MV-4-11 (cell line): ENCODE measurements at regions not wholly inside any gene's neighbourhood (a gene's known extent, or its start where the extent isn't known, plus 50 kb on each side); places are given as distances from the start of the nearest gene placed in this dataset.

Source experiments
- DNase-seq: peaks from one replicate; lab custom pipeline; 2025; lab: John Stamatoyannopoulos, UW

DNA sequence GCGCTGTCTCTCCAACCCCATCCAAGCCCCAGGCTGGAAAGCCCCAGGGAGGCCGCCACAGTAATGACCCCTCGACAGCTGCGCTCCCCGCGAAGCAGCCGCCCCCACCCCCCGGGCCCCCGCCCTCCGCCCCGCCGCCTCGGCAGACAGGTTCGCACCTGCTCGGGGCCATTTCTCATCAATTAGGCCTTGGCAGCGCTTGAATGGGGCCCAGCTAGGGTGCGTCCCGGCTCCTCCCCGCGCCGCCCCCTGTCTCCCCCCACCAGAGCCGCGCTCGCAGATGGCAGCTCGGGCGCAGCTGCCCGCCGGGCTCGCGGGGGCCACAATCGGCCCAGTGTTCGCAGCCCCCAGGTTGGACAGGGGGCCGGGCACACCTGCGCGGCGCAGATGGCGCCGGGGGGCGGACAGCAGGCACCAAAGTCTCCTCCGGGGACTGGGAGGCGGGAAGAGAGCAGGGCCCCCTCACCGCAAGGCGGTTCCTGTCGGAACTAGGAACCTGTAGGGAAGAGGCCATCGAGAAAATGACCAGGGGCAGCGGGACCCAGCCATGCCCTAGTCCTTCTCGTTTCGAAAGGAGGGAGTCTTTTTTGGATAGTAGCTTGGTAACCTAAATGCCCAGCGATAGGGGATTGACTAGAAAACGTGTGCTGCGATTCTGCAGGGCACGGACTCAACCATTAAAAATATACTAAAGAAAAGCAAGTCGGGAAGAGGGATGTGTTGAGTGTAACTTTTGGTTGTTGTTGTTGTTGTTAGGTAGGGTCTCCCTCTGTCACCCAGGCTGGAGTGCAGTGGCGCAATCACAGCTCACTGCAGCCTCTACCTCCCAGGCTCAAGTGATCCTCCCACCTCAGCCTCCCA is 83.2 kb upstream of the EYA2 start:
- no peak for DNase-seq

GRCh38 chr20:46814366-46815232 is 80.0 kb upstream of the EYA2 start:
- no peak for DNase-seq

GRCh38 chr20:46816097-46816496 is 78.5 kb upstream of the EYA2 start:
- no peak for DNase-seq

DNA sequence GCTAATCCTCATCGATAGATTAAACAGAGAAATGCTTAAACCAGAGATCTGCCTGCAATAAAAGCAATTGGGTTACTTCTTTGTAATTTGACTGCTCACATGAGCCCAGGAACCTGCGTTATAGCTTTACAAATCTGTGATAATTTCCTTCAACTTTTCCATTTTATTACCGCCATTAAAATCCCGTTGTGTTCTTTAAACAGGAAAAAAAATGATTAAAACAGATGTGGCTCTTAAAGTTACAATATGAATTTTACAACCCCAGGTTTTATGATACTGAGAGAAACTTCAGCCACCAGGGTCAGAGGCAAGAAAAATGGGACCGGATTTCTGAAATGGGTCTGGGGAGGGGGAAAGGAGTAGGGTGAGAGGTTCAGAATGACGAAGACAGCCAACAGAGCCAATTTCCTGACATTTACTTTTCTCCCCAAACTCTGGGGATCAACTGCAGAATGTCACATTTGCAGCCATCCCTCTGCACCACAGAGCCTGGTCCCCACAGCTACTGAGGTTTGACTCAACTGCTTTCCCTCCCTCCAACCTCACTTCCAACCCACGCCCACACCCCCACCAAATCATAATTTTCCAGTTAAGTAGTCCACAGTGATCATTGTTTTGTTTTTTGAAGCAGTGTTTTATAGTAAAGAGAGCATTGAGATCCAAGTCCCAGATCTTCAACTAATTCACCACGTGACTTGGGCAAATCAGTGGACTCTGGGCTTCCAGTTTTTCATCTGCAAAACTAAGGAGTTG is 77.6 kb upstream of the EYA2 start:
- no peak for DNase-seq

- DNase-seq: no peak
Observed at GRCh38 chr20:46820682-46821081, 74.0 kb upstream of the EYA2 start.

DNA sequence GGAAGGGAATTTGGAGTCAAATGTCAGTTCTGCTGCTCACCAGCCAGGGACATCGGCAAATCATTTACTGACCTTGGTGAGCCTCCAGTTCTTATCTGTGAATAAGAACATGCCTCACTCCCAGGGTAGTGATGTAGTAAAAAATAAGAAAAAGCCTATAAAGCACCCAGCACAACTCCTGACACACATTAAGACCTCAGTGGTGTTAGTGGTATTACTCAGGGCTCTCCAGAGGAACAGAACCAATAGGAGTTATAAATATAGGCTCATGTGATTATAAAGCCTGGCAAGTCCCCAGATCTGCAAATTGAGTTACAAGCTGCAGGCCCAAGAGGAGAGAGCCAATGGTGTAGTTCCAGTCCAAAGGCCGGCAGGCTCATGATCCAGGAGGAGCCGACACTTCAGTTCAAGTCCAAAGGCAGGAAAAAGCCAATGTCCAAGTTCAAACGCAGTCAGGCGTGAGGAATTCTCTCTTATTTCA is 71.3 kb upstream of the EYA2 start:
- DNase-seq: no peak

DNA sequence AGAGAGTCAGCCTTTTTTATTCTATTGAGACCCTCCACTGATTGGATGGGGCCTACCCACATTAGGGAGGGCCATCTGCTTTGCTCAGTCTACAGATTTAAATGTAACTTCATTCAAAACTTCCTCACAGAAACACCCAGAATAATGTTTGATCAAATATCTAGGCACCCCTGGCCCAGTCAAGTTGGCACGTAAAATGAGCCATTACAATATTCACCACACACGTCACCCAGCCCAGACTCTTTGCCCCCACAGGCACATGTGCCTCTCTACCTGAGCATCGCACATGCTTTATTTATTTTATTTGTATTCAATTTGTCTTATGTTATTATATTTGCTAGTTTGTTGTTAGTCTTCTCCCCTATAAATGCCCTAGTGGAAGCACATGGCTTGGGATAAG is 70.9 kb upstream of the EYA2 start:
- DNase-seq: no peak

DNA sequence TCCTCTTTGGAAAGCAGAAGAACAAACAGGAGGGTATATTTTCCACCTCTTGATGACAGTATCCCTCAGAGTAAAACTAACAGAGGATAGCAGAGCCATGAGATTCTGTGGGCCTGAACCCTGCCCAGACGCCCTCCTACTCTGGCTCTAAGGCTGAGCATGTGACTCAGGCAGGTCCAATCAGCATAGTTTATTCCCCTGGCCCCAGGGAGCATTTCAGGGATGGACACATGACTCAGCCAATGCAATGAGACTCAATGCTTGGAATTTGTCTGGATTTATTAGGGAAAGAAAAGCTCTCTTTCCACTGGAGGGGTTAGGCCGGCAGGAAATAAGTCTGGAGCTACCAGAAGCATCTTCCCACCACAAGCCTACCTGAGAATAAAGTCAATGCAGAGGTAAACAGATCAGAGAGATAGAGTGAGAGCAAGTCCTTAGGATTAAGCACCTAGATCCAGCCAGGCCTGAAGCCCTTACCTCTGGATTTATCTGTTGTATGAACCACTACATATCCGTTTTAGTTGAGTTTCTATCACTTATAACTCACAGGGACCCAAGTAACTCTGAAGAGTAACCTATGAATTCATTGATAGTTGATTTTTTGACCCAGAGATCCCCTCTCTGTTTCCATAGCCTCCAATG is 68.2 kb upstream of the EYA2 start:
- no peak for DNase-seq

GRCh38 chr20:46827718-46828458 is 66.8 kb upstream of the EYA2 start:
- no peak for DNase-seq

GRCh38 chr20:46828471-46828870 is 66.2 kb upstream of the EYA2 start:
- DNase-seq: no peak

DNA sequence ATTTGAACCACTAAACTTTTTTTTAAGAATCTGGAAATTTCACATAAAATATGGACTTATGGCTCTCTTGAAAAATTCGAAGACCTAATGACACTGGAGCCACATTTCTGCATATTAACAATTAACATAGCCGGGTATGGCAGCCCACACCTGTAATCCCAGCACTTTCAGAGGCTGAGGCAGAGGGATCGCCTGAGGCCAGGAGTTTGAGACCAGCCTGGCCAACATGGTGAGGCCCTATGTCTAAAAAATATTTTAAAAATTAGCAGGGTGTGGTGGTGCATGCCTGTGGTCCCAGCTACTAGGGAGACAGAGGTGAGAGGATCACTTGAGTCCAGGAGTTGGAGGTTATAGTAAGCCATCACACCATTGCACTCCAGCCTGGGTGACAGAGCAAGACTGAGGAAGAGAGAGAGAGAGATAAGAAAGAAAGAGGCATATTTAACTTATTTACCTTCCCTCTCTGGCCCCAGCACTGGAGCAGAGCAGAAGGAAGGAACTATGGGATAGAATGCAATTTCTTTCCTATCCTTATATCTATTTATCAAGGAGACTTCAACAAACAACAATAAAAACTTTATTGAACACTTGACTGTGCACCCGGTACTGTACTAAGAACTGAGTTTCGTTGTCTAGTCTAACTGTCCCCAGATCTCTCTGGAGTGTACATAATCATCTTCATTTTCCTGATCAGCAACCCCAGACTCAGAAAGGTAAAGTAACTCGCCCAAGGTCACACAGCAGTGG is 63.6 kb upstream of the EYA2 start:
- no peak for DNase-seq

GRCh38 chr20:46831633-46832011 is 63.0 kb upstream of the EYA2 start:
- no peak for DNase-seq

- no peak for DNase-seq
Observed at GRCh38 chr20:46832555-46832954, 62.1 kb upstream of the EYA2 start.

DNA sequence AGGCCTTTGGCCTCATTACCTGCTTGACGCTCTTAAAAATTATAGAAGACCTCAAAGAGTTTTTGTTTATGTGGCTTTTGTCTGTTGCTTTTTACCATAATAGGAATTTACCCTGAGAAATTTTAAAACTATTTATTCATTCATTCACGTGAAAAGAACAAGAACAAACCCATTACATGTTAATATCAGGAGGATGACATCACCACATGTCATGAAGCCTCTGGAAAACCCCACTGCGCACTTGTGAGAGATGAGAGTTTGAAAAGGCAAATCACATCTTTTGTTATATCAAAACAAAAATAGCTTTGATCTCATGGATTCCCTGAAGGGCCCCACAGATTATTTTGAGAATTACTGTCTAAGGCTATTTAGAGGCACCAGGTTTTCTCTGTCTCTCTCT is 61.3 kb upstream of the EYA2 start:
- no peak for DNase-seq

DNA sequence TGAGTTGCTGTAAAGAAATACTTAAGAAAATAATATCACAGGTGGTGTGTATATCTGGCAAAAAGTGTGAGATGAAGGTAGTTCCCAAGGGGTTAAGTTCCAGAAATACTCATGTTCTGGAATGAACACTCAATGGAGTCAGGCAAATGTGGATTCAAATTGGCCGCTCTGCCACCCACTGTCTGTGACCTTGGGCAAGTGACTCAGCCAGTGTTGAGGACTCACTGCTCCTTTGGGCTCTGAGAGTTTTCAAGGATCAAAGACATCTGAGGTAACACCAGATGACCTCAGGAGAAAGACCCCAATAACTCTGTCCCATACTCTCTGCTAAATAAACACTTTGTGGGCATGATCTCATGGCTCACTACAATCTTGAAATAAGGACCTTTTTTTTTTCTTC is 59.2 kb upstream of the EYA2 start:
- no peak for DNase-seq

GRCh38 chr20:46837083-46837482 is 57.6 kb upstream of the EYA2 start:
- DNase-seq: no peak

- no peak for DNase-seq
Observed at GRCh38 chr20:46838011-46838410, 56.6 kb upstream of the EYA2 start.

- DNase-seq: no peak
Observed at GRCh38 chr20:46840054-46840729, 54.5 kb upstream of the EYA2 start.
